HepG2 (cell line): ENCODE measurements at regions not wholly inside any gene's neighbourhood (a gene's known extent, or its start where the extent isn't known, plus 50 kb on each side); places are given as distances from the start of the nearest gene placed in this dataset.

Source experiments
- ATAC-seq: fragments of 200-7000 bp; cut with Tn5 transposase; 3 replicates; pipeline ENCODE4 v1.9.1; 2020; ENCODE audit warnings: mild to moderate bottlenecking, moderate library complexity
- BruUV-seq: library from RNA; stranded (reverse); fragments of 400-500 nt; replicated peaks from 2 replicates; lab custom pipeline; 2021; lab: Mats Ljungman, UMichigan
- CTCF ChIA-PET: fragments of 300-600 bp; formaldehyde crosslinking; extraction: SDS; loops from one replicate; lab custom pipeline; 2021; ENCODE audit warnings: low total read pairs, inconsistent platforms, low intra/inter-chr PET ratio; lab: Yijun Ruan, JAX
- POLR2A ChIA-PET: fragments of 350-600 bp; sonication (Branson Sonifier 250); formaldehyde crosslinking; loops from one replicate; lab custom pipeline; 2020; ENCODE audit warnings: antibody characterized with exemption, inconsistent platforms; lab: Yijun Ruan, JAX
- DNase-seq: peaks from one replicate; pipeline ENCODE4 v3.0.0-alpha.2; 2015; ENCODE audit warnings: low spot score
- FAIRE-seq: peaks from 3 replicates; lab custom pipeline; 2011; peaks lifted over from hg19 to GRCh38; lab: Jason Lieb, UNC
- H2AFZ ChIP-seq: one replicate; pipeline ENCODE4 v1.6.1; 2011; ENCODE audit warnings: low read length, inconsistent platforms
- H3K27ac ChIP-seq: fragments of 300-600 bp; 3 replicates; pipeline ENCODE4 v1.8.0; 2011; ENCODE audit warnings: mixed run types, mild to moderate bottlenecking, mixed read lengths, low read length, inconsistent platforms; ENCODE audit not compliant: insufficient read depth; ENCODE audit errors: extremely low read length
- H3K27me3 ChIP-seq, 2 experiments: fragments of 200-600 bp in 1 of 2; 2 replicates in 1 of 2; 3 replicates in 1 of 2; pipeline versions ENCODE4 v1.6.0 to v1.8.0; 2011; ENCODE audit warnings: low read length in 2 of 2, mild to moderate bottlenecking in 2 of 2, moderate library complexity in 2 of 2, inconsistent platforms in 1 of 2; ENCODE audit not compliant: insufficient read depth in 2 of 2, control insufficient read depth in 1 of 2
- H3K36me3 ChIP-seq, 2 experiments: fragments of 200-600 bp in 1 of 2; replicated peaks in 1 of 2; 2 replicates in 1 of 2; 3 replicates in 1 of 2; pipeline versions ENCODE4 v1.5.1 to v1.8.0; 2011; ENCODE audit warnings: low read length in 2 of 2, inconsistent platforms in 1 of 2; ENCODE audit not compliant: insufficient read depth in 2 of 2, control insufficient read depth in 1 of 2
- H3K4me1 ChIP-seq: 2 replicates; pipeline ENCODE4 v1.5.1; 2012; ENCODE audit warnings: low read length, inconsistent platforms; ENCODE audit not compliant: insufficient read depth
- H3K4me2 ChIP-seq: 2 replicates; pipeline ENCODE4 v1.6.0; 2011; ENCODE audit warnings: low read depth, low read length, inconsistent platforms
- H3K4me3 ChIP-seq, 3 experiments: fragments of 200-600 bp in 1 of 3; sonication (generic), shearing (Covaris generic) in 1 of 3; replicated peaks in 1 of 3; 2 replicates each; pipeline ENCODE4 v1.5.1; 2011 to 2016; ENCODE audit warnings: low read length in 3 of 3, inconsistent platforms in 2 of 3, low read depth in 2 of 3, mild to moderate bottlenecking in 2 of 3, control low read depth in 1 of 3, mixed read lengths in 1 of 3; ENCODE audit not compliant: insufficient read depth in 1 of 3
- H3K79me2 ChIP-seq: one replicate; pipeline ENCODE4 v1.6.1; 2011; ENCODE audit warnings: low read length, inconsistent platforms; ENCODE audit not compliant: insufficient read depth
- H3K9ac ChIP-seq: 2 replicates; pipeline ENCODE4 v1.6.0; 2011; ENCODE audit warnings: mild to moderate bottlenecking, low read depth, low read length, inconsistent platforms; ENCODE audit not compliant: insufficient read depth
- H3K9me3 ChIP-seq: 2 replicates; pipeline ENCODE4 v1.5.1; 2012; ENCODE audit warnings: mild to moderate bottlenecking, low read length
- H4K20me1 ChIP-seq: 2 replicates; pipeline ENCODE4 v1.6.0; 2011; ENCODE audit warnings: inconsistent platforms, mild to moderate bottlenecking, low read length, moderate library complexity; ENCODE audit not compliant: insufficient read depth
- FOXK1 ChIP-seq: sonication (generic); formaldehyde crosslinking; IDR thresholded peaks from 2 replicates; pipeline ENCODE4 v1.4.0; 2020; ENCODE audit warnings: low read depth, missing genetic modification reagents, borderline replicate concordance
- HDAC1 ChIP-seq: sonication (generic); formaldehyde crosslinking; IDR thresholded peaks from 2 replicates; pipeline ENCODE4 v1.5.1; 2020; ENCODE audit warnings: mild to moderate bottlenecking, missing genetic modification reagents
- KLF6 ChIP-seq: IDR thresholded peaks from 2 replicates; pipeline ENCODE4 v1.8.0; 2016; ENCODE audit warnings: missing biosample characterization, missing genetic modification reagents
- RCOR2 ChIP-seq: IDR thresholded peaks from 2 replicates; pipeline ENCODE4 v1.6.1; 2016; ENCODE audit warnings: missing biosample characterization, missing genetic modification reagents
- SMARCC2 ChIP-seq: fragments of 450-650 bp; IDR thresholded peaks from 2 replicates; pipeline ENCODE4 v1.6.1; 2017; ENCODE audit warnings: antibody characterized with exemption, mild to moderate bottlenecking
- ZFP62 ChIP-seq: sonication (generic); formaldehyde crosslinking; IDR thresholded peaks from 2 replicates; pipeline ENCODE4 v1.4.0; 2020; ENCODE audit warnings: missing genetic modification reagents
- ZNF780A ChIP-seq: sonication (generic); formaldehyde crosslinking; IDR thresholded peaks from 2 replicates; pipeline ENCODE4 v1.8.0; 2022; ENCODE audit warnings: mild to moderate bottlenecking, missing genetic modification reagents, moderate library complexity
- WGBS: methylation state at CpG from one replicate; pipeline ENCODE4 v1.1.6; 2017; ENCODE audit warnings: low lambda C conversion rate; 5-methylcytosine and 5-hydroxymethylcytosine counted together
- in situ Hi-C: cut with HindIII; loops from 2 replicates; pipeline ENCODE4 v1.10.0; 2017; ENCODE audit warnings: low pct_unique_long_range_greater_than_20kb; ENCODE audit not compliant: extremely low pct_ligation_motif_present
- intact Hi-C: fragments of 100-400 bp; cut with micrococcal nuclease; formaldehyde crosslinking; loops from one replicate; pipeline ENCODE4 v1.10.0; 2022; ENCODE audit not compliant: unreplicated experiment
- TF ChIP-seq, protein P1 (sequence below): conservative IDR thresholded peaks from 2 replicates; pipeline ENCODE4 v1.6.1; 2018; ENCODE audit warnings: missing genetic modification reagents
- TF ChIP-seq, protein P2 (sequence below): sonication (generic); formaldehyde crosslinking; IDR thresholded peaks from 2 replicates; pipeline ENCODE4; 2020; ENCODE audit warnings: missing genetic modification reagents, mild to moderate bottlenecking, borderline replicate concordance

DNA sequence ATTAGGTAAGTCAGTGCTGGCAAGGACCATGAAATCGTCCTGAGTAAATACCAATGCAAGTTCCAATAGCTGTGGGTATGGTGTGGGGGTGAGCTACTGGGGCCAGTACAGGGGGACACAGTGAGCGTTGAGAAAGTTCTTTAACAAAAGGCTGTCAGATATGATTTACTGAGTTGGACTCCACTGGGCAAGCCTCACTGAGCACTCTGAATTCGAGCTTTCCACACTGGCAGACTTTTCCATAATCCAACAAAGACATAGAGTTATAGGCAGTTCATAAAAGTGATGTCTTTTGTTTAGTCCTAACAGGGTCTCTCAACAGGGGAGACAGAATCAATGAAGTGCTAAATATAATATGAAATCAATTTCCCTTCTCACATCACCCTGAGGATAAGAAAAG is 489.0 kb downstream of the KCNJ2 start (continued):
- TF ChIP-seq RCOR2 (CRISPR knock-in tag) = no peak
- no peak for TF ChIP-seq FOXK1 (CRISPR knock-in tag)
- TF ChIP-seq KLF6 (CRISPR knock-in tag) = no peak
- TF ChIP-seq, all 625 proteins: peak for 0

DNA sequence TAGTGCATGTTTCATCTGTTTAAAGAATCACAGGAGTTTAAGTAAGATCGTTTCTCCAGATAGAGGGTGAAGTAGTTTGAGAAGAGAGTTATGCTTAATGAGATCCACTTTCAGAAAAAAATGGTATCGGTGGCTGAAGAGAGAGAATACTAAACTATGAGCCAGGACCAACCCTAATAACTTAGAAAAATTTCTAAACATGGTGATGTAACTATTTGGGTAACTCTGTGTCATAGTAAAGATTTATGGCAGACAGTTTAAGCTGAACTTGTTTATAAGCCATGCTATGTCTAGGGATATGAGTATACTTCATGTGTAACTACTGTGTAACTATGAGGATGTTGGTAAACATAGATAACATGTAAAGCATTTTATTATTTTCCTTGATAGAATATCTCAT is 489.5 kb downstream of the KCNJ2 start:
- intact Hi-C loops (no loop called here), in situ Hi-C loops (no loop called here)
- H3K9ac ChIP-seq = no peak overlapping the region
- no peaks in the 10 kb centered on the region for H3K36me3 ChIP-seq
- H3K79me2 ChIP-seq = no peaks in the 10 kb centered on the region
- no peaks in the 10 kb centered on the region for H3K27me3 ChIP-seq
- H2AFZ ChIP-seq = no peak overlapping the region
- CTCF ChIA-PET = no interaction called here
- no peak for TF ChIP-seq ZFP62
- no peak for TF ChIP-seq ZNF780A
- TF ChIP-seq HDAC1 (CRISPR knock-in tag) = no peak
- no peak for TF ChIP-seq SMARCC2
- TF ChIP-seq, protein P1, sequence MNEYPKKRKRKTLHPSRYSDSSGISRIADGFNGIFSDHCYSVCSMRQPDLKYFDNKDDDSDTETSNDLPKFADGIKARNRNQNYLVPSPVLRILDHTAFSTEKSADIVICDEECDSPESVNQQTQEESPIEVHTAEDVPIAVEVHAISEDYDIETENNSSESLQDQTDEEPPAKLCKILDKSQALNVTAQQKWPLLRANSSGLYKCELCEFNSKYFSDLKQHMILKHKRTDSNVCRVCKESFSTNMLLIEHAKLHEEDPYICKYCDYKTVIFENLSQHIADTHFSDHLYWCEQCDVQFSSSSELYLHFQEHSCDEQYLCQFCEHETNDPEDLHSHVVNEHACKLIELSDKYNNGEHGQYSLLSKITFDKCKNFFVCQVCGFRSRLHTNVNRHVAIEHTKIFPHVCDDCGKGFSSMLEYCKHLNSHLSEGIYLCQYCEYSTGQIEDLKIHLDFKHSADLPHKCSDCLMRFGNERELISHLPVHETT (CRISPR knock-in tag) = no peak
- TF ChIP-seq, protein P2, sequence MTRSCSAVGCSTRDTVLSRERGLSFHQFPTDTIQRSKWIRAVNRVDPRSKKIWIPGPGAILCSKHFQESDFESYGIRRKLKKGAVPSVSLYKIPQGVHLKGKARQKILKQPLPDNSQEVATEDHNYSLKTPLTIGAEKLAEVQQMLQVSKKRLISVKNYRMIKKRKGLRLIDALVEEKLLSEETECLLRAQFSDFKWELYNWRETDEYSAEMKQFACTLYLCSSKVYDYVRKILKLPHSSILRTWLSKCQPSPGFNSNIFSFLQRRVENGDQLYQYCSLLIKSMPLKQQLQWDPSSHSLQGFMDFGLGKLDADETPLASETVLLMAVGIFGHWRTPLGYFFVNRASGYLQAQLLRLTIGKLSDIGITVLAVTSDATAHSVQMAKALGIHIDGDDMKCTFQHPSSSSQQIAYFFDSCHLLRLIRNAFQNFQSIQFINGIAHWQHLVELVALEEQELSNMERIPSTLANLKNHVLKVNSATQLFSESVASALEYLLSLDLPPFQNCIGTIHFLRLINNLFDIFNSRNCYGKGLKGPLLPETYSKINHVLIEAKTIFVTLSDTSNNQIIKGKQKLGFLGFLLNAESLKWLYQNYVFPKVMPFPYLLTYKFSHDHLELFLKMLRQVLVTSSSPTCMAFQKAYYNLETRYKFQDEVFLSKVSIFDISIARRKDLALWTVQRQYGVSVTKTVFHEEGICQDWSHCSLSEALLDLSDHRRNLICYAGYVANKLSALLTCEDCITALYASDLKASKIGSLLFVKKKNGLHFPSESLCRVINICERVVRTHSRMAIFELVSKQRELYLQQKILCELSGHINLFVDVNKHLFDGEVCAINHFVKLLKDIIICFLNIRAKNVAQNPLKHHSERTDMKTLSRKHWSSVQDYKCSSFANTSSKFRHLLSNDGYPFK = no peak
- H4K20me1 ChIP-seq = no peaks in the 10 kb centered on the region
- ATAC-seq (no peak), FAIRE-seq (no peak), DNase-seq (no peak)
- H3K4me1 ChIP-seq = no peaks in the 10 kb centered on the region
- H3K9me3 ChIP-seq = no peaks in the 10 kb centered on the region
- POLR2A ChIA-PET = no interaction called here
- WGBS = 2% methylated on average over 2 of the region's 2 CpGs
- no peak overlapping the region for H3K4me3 ChIP-seq
- no peak overlapping the region for H3K27ac ChIP-seq
- no peak overlapping the region for H3K4me2 ChIP-seq
- no TSS peak for BruUV-seq
